Heart left ventricle (tissue), 13 donors: ENCODE measurements at regions not wholly inside any gene's neighbourhood (a gene's known extent, or its start where the extent isn't known, plus 50 kb on each side); places are given as distances from the start of the nearest gene placed in this dataset.

Experiments
- POLR2A ChIP-seq, 2 donors: fragments of 450-650 bp; IDR thresholded peaks; one replicate each; pipeline ENCODE4 v1.6.1; 2017; ENCODE audit warnings: antibody characterized with exemption in 2 of 2, mild to moderate bottlenecking in 2 of 2, moderate library complexity in 2 of 2
- TF ChIP-seq, protein P1 (sequence below), 12 donors: fragments of 200-600 bp; sonication (generic) in 4 of 12; IDR thresholded peaks; one replicate each; pipeline versions ENCODE4 v1.5.0 to v1.8.0; 2018 to 2022; ENCODE audit warnings: antibody characterized with exemption in 12 of 12, mild to moderate bottlenecking in 5 of 12
- donor health status: ischemic (EF 13 %, LVEDD 7.1; RV severe dilation, severe dysfunction).
- donor health status: DM: no; HTN: yes; CAD: no.
- donor health status: DM: no; HTN: no; CAD: no.
- donor health status: ischemic (EF 25% LVEDD 6.9; RV normal size, moderate dysfunction).
- donor health status: ischemic (EF 25% LVEDD 5.7; RV mildly dilated, moderate dysfunction).
- donor health status: ischemic (EF 35%, LVEDD 5.7; RV mildly dilated, moderate dysfunction).
- donor health status: nonischemic (EF 11% LVEDD 7.7; RV severe dilation, severe dysfunction).
- donor health status: DM: yes; HTN: yes; CAD: no.
- donor health status: PGD.
- donor health status: ischemic (EF 29% LVEDD 5.4; RV normal size, mild dysfunction).
- donor health status: nonischemic (EF 23%, LVEDD 6.1; RV moderate dilation, normal function).

DNA sequence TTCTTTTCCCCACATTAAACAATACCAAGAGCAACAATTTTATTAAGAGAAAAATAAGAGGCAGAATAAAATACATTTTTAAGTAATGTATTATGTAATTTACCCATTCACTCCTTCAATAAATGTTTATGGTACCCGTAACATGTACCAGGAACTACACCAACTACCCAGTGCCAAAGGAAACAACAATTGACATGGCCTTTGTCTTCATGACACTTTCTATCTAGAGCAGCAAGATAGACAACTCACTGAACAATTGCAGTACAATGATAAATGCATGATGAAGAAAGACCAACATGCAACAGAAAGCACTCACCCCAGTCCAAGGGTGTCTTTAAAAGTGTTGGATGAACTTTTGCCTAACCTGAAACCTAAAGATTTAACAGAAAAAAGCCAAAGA is 493.8 kb downstream of the IGSF11 start:
- TF ChIP-seq, protein P1, sequence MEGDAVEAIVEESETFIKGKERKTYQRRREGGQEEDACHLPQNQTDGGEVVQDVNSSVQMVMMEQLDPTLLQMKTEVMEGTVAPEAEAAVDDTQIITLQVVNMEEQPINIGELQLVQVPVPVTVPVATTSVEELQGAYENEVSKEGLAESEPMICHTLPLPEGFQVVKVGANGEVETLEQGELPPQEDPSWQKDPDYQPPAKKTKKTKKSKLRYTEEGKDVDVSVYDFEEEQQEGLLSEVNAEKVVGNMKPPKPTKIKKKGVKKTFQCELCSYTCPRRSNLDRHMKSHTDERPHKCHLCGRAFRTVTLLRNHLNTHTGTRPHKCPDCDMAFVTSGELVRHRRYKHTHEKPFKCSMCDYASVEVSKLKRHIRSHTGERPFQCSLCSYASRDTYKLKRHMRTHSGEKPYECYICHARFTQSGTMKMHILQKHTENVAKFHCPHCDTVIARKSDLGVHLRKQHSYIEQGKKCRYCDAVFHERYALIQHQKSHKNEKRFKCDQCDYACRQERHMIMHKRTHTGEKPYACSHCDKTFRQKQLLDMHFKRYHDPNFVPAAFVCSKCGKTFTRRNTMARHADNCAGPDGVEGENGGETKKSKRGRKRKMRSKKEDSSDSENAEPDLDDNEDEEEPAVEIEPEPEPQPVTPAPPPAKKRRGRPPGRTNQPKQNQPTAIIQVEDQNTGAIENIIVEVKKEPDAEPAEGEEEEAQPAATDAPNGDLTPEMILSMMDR (IDR thresholded peaks at IDR 0.05), result no peak
- TF ChIP-seq POLR2A (IDR thresholded peaks at IDR 0.05), result no peak
